Central memory CD8-positive, alpha-beta T cell (primary cell): ENCODE measurements at regions not wholly inside any gene's neighbourhood (a gene's known extent, or its start where the extent isn't known, plus 50 kb on each side); places are given as distances from the start of the nearest gene placed in this dataset.

ENCODE experiments used
- ATAC-seq: fragments of 150-1000 bp; cut with Tn5 transposase; replicated peaks from 2 replicates; pipeline ENCODE4 v1.10.0; 2022; ENCODE audit warnings: mild to moderate bottlenecking, moderate FRiP score, moderate number of reproducible peaks; ENCODE audit not compliant: poor library complexity, severe bottlenecking; ENCODE audit errors: extremely low read depth
- DNase-seq, 2 donors: peaks; one replicate each; pipeline ENCODE4 v3.0.0; 2021; ENCODE audit warnings: low spot score in 2 of 2
- H3K27ac Mint-ChIP-seq: one replicate; pipeline ENCODE4 v1.8.0; 2022; ENCODE audit warnings: low read depth, mild to moderate bottlenecking, moderate library complexity, mixed read lengths
- H3K27me3 Mint-ChIP-seq: one replicate; pipeline ENCODE4 v1.8.0; 2022; ENCODE audit warnings: mixed read lengths
- H3K36me3 Mint-ChIP-seq: one replicate; pipeline ENCODE4 v1.8.0; 2022; ENCODE audit warnings: mild to moderate bottlenecking, moderate library complexity, mixed read lengths; ENCODE audit not compliant: insufficient read depth
- H3K4me1 Mint-ChIP-seq: one replicate; pipeline ENCODE4 v1.8.0; 2022; ENCODE audit warnings: mixed read lengths
- H3K4me3 Mint-ChIP-seq: one replicate; pipeline ENCODE4 v1.8.0; 2022; ENCODE audit warnings: mild to moderate bottlenecking, moderate library complexity, mixed read lengths
- H3K9me3 Mint-ChIP-seq: one replicate; pipeline ENCODE4 v1.8.0; 2022; ENCODE audit warnings: mixed read lengths

- H3K9me3 Mint-ChIP-seq = no peaks in the 10 kb centered on the region
- H3K27ac Mint-ChIP-seq = no peak overlapping the region
- ATAC-seq (no peak), DNase-seq (no peak)
- H3K27me3 Mint-ChIP-seq = peaks cover 43% of the 10 kb centered on the region
- peaks cover 6% of the 10 kb centered on the region for H3K4me1 Mint-ChIP-seq
- H3K36me3 Mint-ChIP-seq = no peaks in the 10 kb centered on the region
- H3K4me3 Mint-ChIP-seq = no peak overlapping the region
These were observed 212.1 kb upstream of the COPS8 start for GRCh38 chr2:236873636-236874035.

- Mint-ChIP-seq H3K27me3 (peaks cover 43% of the 10 kb centered on the region), H3K4me3 (no peak overlapping the region), H3K36me3 (no peaks in the 10 kb centered on the region), H3K4me1 (peaks cover 6% of the 10 kb centered on the region), H3K27ac (no peak overlapping the region), H3K9me3 (no peaks in the 10 kb centered on the region)
- no peak for ATAC-seq
- no peak for DNase-seq
These were observed 210.7 kb upstream of the COPS8 start for GRCh38 chr2:236874866-236875481.

- no peaks in the 10 kb centered on the region for H3K9me3 Mint-ChIP-seq
- no peaks in the 10 kb centered on the region for H3K36me3 Mint-ChIP-seq
- H3K4me1 Mint-ChIP-seq = peaks cover 6% of the 10 kb centered on the region
- no peak overlapping the region for H3K4me3 Mint-ChIP-seq
- peaks cover 45% of the 10 kb centered on the region for H3K27me3 Mint-ChIP-seq
- ATAC-seq = no peak
- DNase-seq = no peak
- no peak overlapping the region for H3K27ac Mint-ChIP-seq
These were observed 209.7 kb upstream of the COPS8 start for GRCh38 chr2:236875906-236876505.

- Mint-ChIP-seq H3K9me3 (no peaks in the 10 kb centered on the region), H3K27ac (no peak overlapping the region), H3K27me3 (peaks cover 51% of the 10 kb centered on the region), H3K36me3 (no peaks in the 10 kb centered on the region), H3K4me3 (no peak overlapping the region), H3K4me1 (peaks cover 2% of the 10 kb centered on the region)
- DNase-seq (no peak), ATAC-seq (no peak)
These were observed 209.0 kb upstream of the COPS8 start for GRCh38 chr2:236876642-236877041.

- no peak for DNase-seq
- Mint-ChIP-seq H3K4me3 (no peak overlapping the region), H3K27me3 (peaks cover 64% of the 10 kb centered on the region), H3K27ac (no peak overlapping the region), H3K9me3 (no peaks in the 10 kb centered on the region), H3K36me3 (no peaks in the 10 kb centered on the region), H3K4me1 (no peaks in the 10 kb centered on the region)
- no peak for ATAC-seq
These were observed 207.7 kb upstream of the COPS8 start for GRCh38 chr2:236877972-236878371.

- peaks cover 71% of the 10 kb centered on the region for H3K27me3 Mint-ChIP-seq
- no peaks in the 10 kb centered on the region for H3K36me3 Mint-ChIP-seq
- DNase-seq = no peak
- no peak for ATAC-seq
- no peak overlapping the region for H3K4me3 Mint-ChIP-seq
- no peaks in the 10 kb centered on the region for H3K9me3 Mint-ChIP-seq
- no peak overlapping the region for H3K27ac Mint-ChIP-seq
- H3K4me1 Mint-ChIP-seq = no peaks in the 10 kb centered on the region
These were observed 206.2 kb upstream of the COPS8 start for GRCh38 chr2:236879416-236879963.

- H3K27ac Mint-ChIP-seq = no peak overlapping the region
- H3K9me3 Mint-ChIP-seq = no peaks in the 10 kb centered on the region
- ATAC-seq (no peak), DNase-seq (no peak)
- H3K4me3 Mint-ChIP-seq = no peak overlapping the region
- H3K27me3 Mint-ChIP-seq = peaks cover 67% of the 10 kb centered on the region
- H3K4me1 Mint-ChIP-seq = no peaks in the 10 kb centered on the region
- no peaks in the 10 kb centered on the region for H3K36me3 Mint-ChIP-seq
These were observed 203.6 kb upstream of the COPS8 start for GRCh38 chr2:236882074-236882473.

- Mint-ChIP-seq H3K4me1 (no peaks in the 10 kb centered on the region), H3K27ac (no peak overlapping the region), H3K36me3 (no peaks in the 10 kb centered on the region), H3K9me3 (no peaks in the 10 kb centered on the region), H3K4me3 (no peak overlapping the region), H3K27me3 (peaks cover 61% of the 10 kb centered on the region)
- no peak for ATAC-seq
- no peak for DNase-seq
These were observed 202.8 kb upstream of the COPS8 start for GRCh38 chr2:236882930-236883329.

- no peak overlapping the region for H3K27ac Mint-ChIP-seq
- peaks cover 63% of the 10 kb centered on the region for H3K27me3 Mint-ChIP-seq
- no peaks in the 10 kb centered on the region for H3K4me1 Mint-ChIP-seq
- DNase-seq (no peak), ATAC-seq (no peak)
- no peaks in the 10 kb centered on the region for H3K9me3 Mint-ChIP-seq
- no peak overlapping the region for H3K4me3 Mint-ChIP-seq
- no peaks in the 10 kb centered on the region for H3K36me3 Mint-ChIP-seq
These were observed 201.9 kb upstream of the COPS8 start for GRCh38 chr2:236883819-236884218.

GRCh38 chr2:236884569-236885175 lies 201.0 kb upstream of the COPS8 start:
- Mint-ChIP-seq H3K36me3 (no peaks in the 10 kb centered on the region), H3K4me3 (no peak overlapping the region), H3K27me3 (peaks cover 70% of the 10 kb centered on the region), H3K4me1 (no peaks in the 10 kb centered on the region), H3K27ac (no peak overlapping the region), H3K9me3 (no peaks in the 10 kb centered on the region)
- DNase-seq (no peak), ATAC-seq (no peak)

GRCh38 chr2:236886456-236886855 lies 199.2 kb upstream of the COPS8 start:
- no peak overlapping the region for H3K27ac Mint-ChIP-seq
- H3K4me1 Mint-ChIP-seq = no peaks in the 10 kb centered on the region
- no peaks in the 10 kb centered on the region for H3K9me3 Mint-ChIP-seq
- ATAC-seq (no peak), DNase-seq (no peak)
- H3K4me3 Mint-ChIP-seq = no peak overlapping the region
- H3K36me3 Mint-ChIP-seq = no peaks in the 10 kb centered on the region
- H3K27me3 Mint-ChIP-seq = peaks cover 57% of the 10 kb centered on the region

GRCh38 chr2:236887531-236887930 lies 198.2 kb upstream of the COPS8 start:
- H3K36me3 Mint-ChIP-seq = no peaks in the 10 kb centered on the region
- no peak overlapping the region for H3K27ac Mint-ChIP-seq
- no peaks in the 10 kb centered on the region for H3K4me1 Mint-ChIP-seq
- no peaks in the 10 kb centered on the region for H3K9me3 Mint-ChIP-seq
- no peak overlapping the region for H3K4me3 Mint-ChIP-seq
- ATAC-seq (no peak), DNase-seq (no peak)
- peaks cover 55% of the 10 kb centered on the region for H3K27me3 Mint-ChIP-seq
